H1 (cell line): ENCODE measurements at regions not wholly inside any gene's neighbourhood (a gene's known extent, or its start where the extent isn't known, plus 50 kb on each side); places are given as distances from the start of the nearest gene placed in this dataset.

Experiments used
- CTCF ChIA-PET: fragments of 300-600 bp; sonication (Branson Sonifier 250); formaldehyde crosslinking; loops from one replicate; lab custom pipeline; 2021; ENCODE audit not compliant: partially characterized antibody; lab: Charles Lee
- POLR2A ChIA-PET: fragments of 300-600 bp; sonication (Branson Sonifier 250); formaldehyde crosslinking; loops from one replicate; lab custom pipeline; 2021; ENCODE audit warnings: inconsistent platforms; ENCODE audit not compliant: partially characterized antibody; lab: Charles Lee
- DNase-seq, 2 experiments: peaks; one replicate each; pipeline versions ENCODE4 v3.0.0 to v3.0.0-alpha.2; 2010 to 2022; ENCODE audit warnings: low spot score in 2 of 2, low read depth in 1 of 2, mixed read lengths in 1 of 2
- FAIRE-seq: peaks from 2 replicates; lab custom pipeline; 2011; peaks lifted over from hg19 to GRCh38; lab: Jason Lieb, UNC
- H2AFZ ChIP-seq: 2 replicates; pipeline ENCODE4 v1.8.1; 2012; ENCODE audit warnings: low read length, inconsistent platforms
- H2AK5ac ChIP-seq: 2 replicates; pipeline ENCODE4 v1.6.1; 2013; ENCODE audit warnings: low read depth, low read length
- H2BK120ac ChIP-seq: replicated peaks from 2 replicates; pipeline ENCODE3; 2013; ENCODE audit warnings: low read depth, low read length, inconsistent platforms
- H2BK12ac ChIP-seq: 2 replicates; pipeline ENCODE4 v1.6.1; 2013; ENCODE audit warnings: low read depth, low read length
- H2BK15ac ChIP-seq: 2 replicates; pipeline ENCODE4 v1.6.1; 2013; ENCODE audit warnings: low read length
- H2BK20ac ChIP-seq: 2 replicates; pipeline ENCODE4 v1.6.1; 2013; ENCODE audit warnings: low read length
- H2BK5ac ChIP-seq: 2 replicates; pipeline ENCODE4 v1.6.1; 2013; ENCODE audit warnings: low read depth, low read length
- H3K14ac ChIP-seq: 2 replicates; pipeline ENCODE4 v1.6.1; 2013; ENCODE audit warnings: inconsistent platforms; ENCODE audit not compliant: insufficient read length
- H3K18ac ChIP-seq: 2 replicates; pipeline ENCODE4 v1.6.1; 2013; ENCODE audit warnings: low read length; ENCODE audit errors: extremely low read depth
- H3K23ac ChIP-seq: 2 replicates; pipeline ENCODE4 v1.6.1; 2013; ENCODE audit warnings: inconsistent platforms; ENCODE audit not compliant: insufficient read length
- H3K23me2 ChIP-seq: 2 replicates; pipeline ENCODE4 v1.6.1; 2013; ENCODE audit warnings: low read depth, low read length
- H3K27ac ChIP-seq: 2 replicates; pipeline ENCODE4 v1.6.1; 2011; ENCODE audit warnings: low read depth, low read length, inconsistent platforms
- H3K27me3 ChIP-seq, 4 experiments: replicated peaks in 1 of 4; 1 replicate in 1 of 4; 2 replicates in 3 of 4; pipeline versions ENCODE4 v1.6.1 to v1.8.1; 2011 to 2013; ENCODE audit warnings: low read length in 3 of 4, mild to moderate bottlenecking in 3 of 4, inconsistent platforms in 2 of 4, mixed read lengths in 2 of 4, moderate library complexity in 1 of 4; ENCODE audit not compliant: control insufficient read depth in 3 of 4, insufficient read depth in 3 of 4; ENCODE audit errors: extremely low read depth in 1 of 4
- H3K36me3 ChIP-seq, 4 experiments: 2 replicates each; pipeline versions ENCODE4 v1.6.1 to v1.8.1; 2011 to 2013; ENCODE audit warnings: mild to moderate bottlenecking in 4 of 4, low read length in 3 of 4, moderate library complexity in 2 of 4, control low read depth in 1 of 4, inconsistent platforms in 1 of 4; ENCODE audit not compliant: insufficient read depth in 4 of 4, control insufficient read depth in 2 of 4
- H3K4ac ChIP-seq: replicated peaks from 2 replicates; pipeline ENCODE3; 2013; ENCODE audit warnings: low read length, low read depth, mixed read lengths, inconsistent platforms; ENCODE audit not compliant: insufficient read length
- H3K4me1 ChIP-seq, 4 experiments: replicated peaks in 1 of 4; 1 replicate in 1 of 4; 2 replicates in 3 of 4; pipeline versions ENCODE4 v1.6.1 to v1.8.1; 2011 to 2013; ENCODE audit warnings: low read length in 3 of 4, inconsistent platforms in 2 of 4, mixed read lengths in 1 of 4; ENCODE audit not compliant: insufficient read depth in 4 of 4, control insufficient read depth in 3 of 4
- H3K4me2 ChIP-seq, 2 experiments: 2 replicates each; pipeline versions ENCODE4 v1.6.1 to v1.8.1; 2011 to 2013; ENCODE audit warnings: low read depth in 2 of 2, low read length in 2 of 2, control low read depth in 1 of 2, inconsistent platforms in 1 of 2, mild to moderate bottlenecking in 1 of 2; ENCODE audit not compliant: insufficient read depth in 1 of 2
- H3K4me3 ChIP-seq, 4 experiments: fragments of 200-600, 300-600 bp in 1 of 4; sonication (generic), shearing (Covaris generic), sonication (Bioruptor Twin) in 1 of 4; 2 replicates each; pipeline versions ENCODE4 v1.5.1 to v1.8.1; 2011 to 2016; ENCODE audit warnings: low read length in 4 of 4, low read depth in 3 of 4, control low read depth in 2 of 4, inconsistent platforms in 2 of 4, mild to moderate bottlenecking in 2 of 4, mixed read lengths in 1 of 4, moderate library complexity in 1 of 4; ENCODE audit not compliant: insufficient read depth in 2 of 4; ENCODE audit errors: extremely low read depth in 1 of 4
- H3K56ac ChIP-seq: replicated peaks from 2 replicates; pipeline ENCODE3; 2013; ENCODE audit warnings: low read depth, mild to moderate bottlenecking, mixed read lengths, low read length, inconsistent platforms; ENCODE audit not compliant: insufficient read length
- H3K79me1 ChIP-seq: 2 replicates; pipeline ENCODE4 v1.6.1; 2013; ENCODE audit warnings: low read depth, low read length, control low read depth
- H3K79me2 ChIP-seq, 2 experiments: 2 replicates each; pipeline versions ENCODE4 v1.6.1 to v1.8.1; 2012 to 2013; ENCODE audit warnings: low read length in 2 of 2, mild to moderate bottlenecking in 2 of 2, inconsistent platforms in 1 of 2; ENCODE audit not compliant: insufficient read depth in 2 of 2, control insufficient read depth in 1 of 2
- H3K9ac ChIP-seq, 4 experiments: replicated peaks in 1 of 4; 1 replicate in 1 of 4; 2 replicates in 3 of 4; pipeline versions ENCODE4 v1.6.1 to v1.8.1; 2011 to 2013; ENCODE audit warnings: low read depth in 3 of 4, low read length in 3 of 4, control low read depth in 2 of 4, mild to moderate bottlenecking in 2 of 4, moderate library complexity in 2 of 4, inconsistent platforms in 1 of 4; ENCODE audit errors: extremely low read depth in 1 of 4
- H3K9me3 ChIP-seq, 2 experiments: 2 replicates each; pipeline versions ENCODE4 v1.6.1 to v1.8.1; 2012 to 2013; ENCODE audit warnings: mild to moderate bottlenecking in 2 of 2, moderate library complexity in 2 of 2, control low read depth in 1 of 2, inconsistent platforms in 1 of 2, low read depth in 1 of 2, low read length in 1 of 2, mixed read lengths in 1 of 2; ENCODE audit not compliant: insufficient read depth in 2 of 2
- H4K20me1 ChIP-seq, 2 experiments: replicated peaks in 1 of 2; 2 replicates each; pipeline versions ENCODE3 to v1.8.1; 2011 to 2013; ENCODE audit warnings: inconsistent platforms in 2 of 2, low read length in 2 of 2, mild to moderate bottlenecking in 1 of 2; ENCODE audit not compliant: insufficient read depth in 2 of 2, control insufficient read depth in 1 of 2
- H4K5ac ChIP-seq: 2 replicates; pipeline ENCODE4 v1.6.1; 2013; ENCODE audit warnings: low read length, low read depth, mixed read lengths, inconsistent platforms; ENCODE audit not compliant: insufficient read length
- H4K8ac ChIP-seq: 2 replicates; pipeline ENCODE4 v1.8.0; 2013; ENCODE audit warnings: mild to moderate bottlenecking, moderate library complexity, low read length, inconsistent platforms; ENCODE audit not compliant: insufficient read depth; ENCODE audit errors: extremely low read depth
- H4K91ac ChIP-seq: replicated peaks from 2 replicates; pipeline ENCODE3; 2013; ENCODE audit warnings: low read length, mixed read lengths, inconsistent platforms; ENCODE audit not compliant: insufficient read length
- CBX8 ChIP-seq: fragments of 300-800, 300-1000 bp; sonication (generic); IDR thresholded peaks from 2 replicates; pipeline ENCODE4 v1.7.1; 2016; ENCODE audit warnings: low read depth, low read length, borderline replicate concordance
- GABPA ChIP-seq: IDR thresholded peaks from 2 replicates; pipeline ENCODE4 v1.6.1; 2011; ENCODE audit warnings: mild to moderate bottlenecking, low read length, moderate library complexity, borderline replicate concordance; ENCODE audit not compliant: insufficient read depth
- KDM4A ChIP-seq: IDR thresholded peaks from one replicate; pipeline ENCODE4 v1.7.1; 2012; ENCODE audit warnings: low read depth, mild to moderate bottlenecking, moderate library complexity, low read length, inconsistent platforms; ENCODE audit not compliant: severe bottlenecking
- MAFK ChIP-seq: IDR thresholded peaks from 2 replicates; pipeline ENCODE4 v1.6.1; 2012; ENCODE audit warnings: low read depth, mild to moderate bottlenecking, improper control_type of control experiment, low read length
- NANOG ChIP-seq: IDR thresholded peaks from 2 replicates; pipeline ENCODE4 v1.6.1; 2011; ENCODE audit warnings: low read length, low read depth, mild to moderate bottlenecking, inconsistent platforms; ENCODE audit not compliant: insufficient read depth, poor library complexity, severe bottlenecking
- POU5F1 ChIP-seq: IDR thresholded peaks from 2 replicates; pipeline ENCODE4 v1.6.1; 2011; ENCODE audit warnings: low read depth, mild to moderate bottlenecking, low read length, moderate library complexity
- RNF2 ChIP-seq: fragments of 200-900, 300-1000 bp; sonication (generic); IDR thresholded peaks from 2 replicates; pipeline ENCODE4 v1.7.1; 2016; ENCODE audit warnings: borderline replicate concordance, low read depth, mild to moderate bottlenecking, antibody characterized with exemption, low read length; ENCODE audit not compliant: poor library complexity, severe bottlenecking; ENCODE audit errors: missing control alignments
- SAP30 ChIP-seq: fragments of 300-600 bp; sonication (generic); IDR thresholded peaks from 2 replicates; pipeline ENCODE4 v1.7.1; 2012; ENCODE audit warnings: low read length, moderate library complexity, mild to moderate bottlenecking, inconsistent platforms; ENCODE audit not compliant: insufficient read depth, insufficient replicate concordance
- TEAD4 ChIP-seq: IDR thresholded peaks from 2 replicates; pipeline ENCODE4 v1.6.1; 2012; ENCODE audit warnings: low read depth, low read length, inconsistent platforms, mixed read lengths
- WGBS, 2 experiments: shearing (Covaris generic) in 1 of 2; methylation state at CpG; one replicate each; pipeline versions ENCODE4 v1.1.6 to v1.1.7; 2013 to 2015; ENCODE audit warnings: low lambda C conversion rate in 2 of 2, mixed read lengths in 2 of 2, inconsistent platforms in 1 of 2, low coverage in 1 of 2, missing lambda C conversion rate in 1 of 2; ENCODE audit not compliant: insufficient replicate concordance in 2 of 2, insufficient coverage in 1 of 2, insufficient read length in 1 of 2; ENCODE audit errors: extremely low coverage in 1 of 2, missing lambda C conversion rate in 1 of 2; 5-methylcytosine and 5-hydroxymethylcytosine counted together

DNA sequence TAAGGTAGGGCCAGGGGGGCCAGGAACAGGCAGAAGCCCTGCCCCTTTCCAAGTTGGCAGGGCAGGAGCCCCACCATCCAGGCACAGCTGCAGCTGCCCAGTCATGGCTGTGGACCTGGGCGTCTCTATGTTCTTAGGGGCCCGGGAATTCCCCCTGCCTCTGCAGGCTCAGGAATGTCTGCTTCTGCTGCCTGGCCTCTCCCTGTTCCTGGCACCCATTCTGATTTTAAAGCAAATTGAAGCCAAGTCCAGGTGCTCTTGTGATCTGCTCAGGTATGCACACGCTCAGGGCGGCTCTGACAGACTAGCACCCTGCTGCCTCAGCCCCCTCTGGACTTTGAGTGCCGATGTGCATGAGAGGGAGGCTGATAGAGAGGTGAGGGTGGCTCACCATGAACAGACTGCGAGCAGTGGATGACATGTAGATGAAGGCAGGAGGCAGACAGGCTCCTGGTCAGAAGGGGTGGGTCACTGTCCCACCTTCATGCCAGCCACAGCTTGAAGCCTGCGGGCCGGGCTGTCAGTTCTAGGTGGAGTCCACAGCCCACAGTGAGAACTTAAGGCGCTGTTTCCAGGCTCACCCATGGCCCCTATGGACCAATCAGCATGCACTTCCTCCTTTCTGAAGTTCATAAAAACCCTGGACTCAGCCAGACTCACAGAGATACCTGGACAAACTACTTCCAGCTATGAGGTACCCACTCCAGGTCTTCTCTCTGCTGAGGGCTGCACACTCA is 747.8 kb upstream of the GBE1 start:
- no peak overlapping the region for H3K4ac ChIP-seq
- DNase-seq (no peak), FAIRE-seq (no peak)
- H3K79me2 ChIP-seq = no peaks in the 10 kb centered on the region
- H4K8ac ChIP-seq = no peak overlapping the region
- no peak for TF ChIP-seq GABPA
- TF ChIP-seq SAP30 = no peak
- TF ChIP-seq POU5F1 = no peak
- TF ChIP-seq CBX8 = no peak
- no peak for TF ChIP-seq TEAD4
- no peak for TF ChIP-seq KDM4A
- no peak for TF ChIP-seq NANOG
- no peak for TF ChIP-seq RNF2
- TF ChIP-seq MAFK = no peak
- H3K23me2 ChIP-seq = no peaks in the 10 kb centered on the region
- 0 out of 2 replicates have a peak overlapping the region, but pooled peaks have one; percentile 81 for H2AFZ ChIP-seq
- H2BK12ac ChIP-seq = no peak overlapping the region
- WGBS, 2 experiments = 88% methylated on average over 9 of the region's 9 CpGs; no CpG with 5 or more reads in 1 of the 2 experiments
- no peak overlapping the region for H3K9ac ChIP-seq
- H3K79me1 ChIP-seq = no peaks in the 10 kb centered on the region
- ChIA-PET POLR2A (no interaction called here), CTCF (interaction anchor here (0.6 to 2.3 kb wide), 3 partner anchors 13 to 180 kb away, joined by 3 to 6 read pairs (median 4); no protein-coding TSS in a partner anchor)
- no peak overlapping the region for H2BK15ac ChIP-seq
- H3K56ac ChIP-seq = no peak overlapping the region
- H3K4me2 ChIP-seq = no peak overlapping the region
- no peak overlapping the region for H4K91ac ChIP-seq
- H3K14ac ChIP-seq = no peak overlapping the region
- H3K23ac ChIP-seq = no peak overlapping the region
- no peaks in the 10 kb centered on the region for H4K20me1 ChIP-seq
- no peaks in the 10 kb centered on the region; a peak in 1 of 4 replicates for H3K9me3 ChIP-seq
- H3K36me3 ChIP-seq = no peaks in the 10 kb centered on the region
- no peak overlapping the region for H3K18ac ChIP-seq
- H2AK5ac ChIP-seq = no peak overlapping the region
- H4K5ac ChIP-seq = no peak overlapping the region
- no peak overlapping the region for H2BK20ac ChIP-seq
- no peaks in the 10 kb centered on the region; a peak in 1 of 7 replicates for H3K4me1 ChIP-seq
- no peaks in the 10 kb centered on the region for H3K27me3 ChIP-seq
- no peak overlapping the region for H3K27ac ChIP-seq
- H3K4me3 ChIP-seq = no peak overlapping the region
- H2BK120ac ChIP-seq = no peak overlapping the region
- H2BK5ac ChIP-seq = no peak overlapping the region
